K562 (cell line): ENCODE measurements at regions not wholly inside any gene's neighbourhood (a gene's known extent, or its start where the extent isn't known, plus 50 kb on each side); places are given as distances from the start of the nearest gene placed in this dataset.

ENCODE experiments used
- ATAC-seq: fragments of 200-7000 bp; cut with Tn5 transposase; 3 replicates; pipeline ENCODE4 v1.9.1; 2020; ENCODE audit warnings: moderate library complexity
- BruUV-seq: library from RNA; stranded (reverse); fragments of 400-500 nt; replicated peaks from 2 replicates; lab custom pipeline; 2021; lab: Mats Ljungman, UMichigan
- CTCF ChIA-PET: fragments of 300-600 bp; formaldehyde crosslinking; extraction: SDS; loops from one replicate; lab custom pipeline; 2021; ENCODE audit warnings: low intra/inter-chr PET ratio; lab: Yijun Ruan, JAX
- POLR2A ChIA-PET: fragments of 300-600, 350-650 bp; sonication (Branson Sonifier 250); formaldehyde crosslinking; extraction: SDS; loops from one replicate; lab custom pipeline; 2021; ENCODE audit warnings: antibody characterized with exemption, inconsistent platforms; lab: Yijun Ruan, JAX
- DNase-seq, 4 experiments: peaks; one replicate each; pipeline versions ENCODE4 v3.0.0 to v3.0.0-alpha.2; 2011 to 2018; ENCODE audit warnings: low spot score in 3 of 4, mixed read lengths in 3 of 4; ENCODE audit errors: extremely low read depth in 1 of 4
- FAIRE-seq: peaks from 2 replicates; lab custom pipeline; 2011; peaks lifted over from hg19 to GRCh38; lab: Jason Lieb, UNC
- H2AFZ ChIP-seq: 2 replicates; pipeline ENCODE4 v1.6.0; 2011; ENCODE audit warnings: low read depth, low read length, control low read depth, inconsistent platforms
- H3K27ac ChIP-seq: fragments of 200-600 bp; 3 replicates; pipeline ENCODE4 v1.8.0; 2011; ENCODE audit warnings: low read depth, mild to moderate bottlenecking, control low read depth, inconsistent platforms, low read length, moderate library complexity, mixed read lengths; ENCODE audit errors: extremely low read depth
- H3K27me3 ChIP-seq, 2 experiments: fragments of 300-600 bp in 1 of 2; 2 replicates in 1 of 2; 3 replicates in 1 of 2; pipeline versions ENCODE4 v1.6.0 to v1.8.0; 2011; ENCODE audit warnings: inconsistent platforms in 2 of 2, low read length in 2 of 2, mild to moderate bottlenecking in 1 of 2, mixed read lengths in 1 of 2, moderate library complexity in 1 of 2; ENCODE audit not compliant: control insufficient read depth in 2 of 2, insufficient read depth in 2 of 2
- H3K36me3 ChIP-seq: fragments of 300-600 bp; 3 replicates; pipeline ENCODE4 v1.8.0; 2011; ENCODE audit warnings: mild to moderate bottlenecking, low read length, inconsistent platforms; ENCODE audit not compliant: control insufficient read depth, insufficient read depth
- H3K4me1 ChIP-seq, 2 experiments: fragments of 200-600 bp in 1 of 2; replicated peaks in 1 of 2; 2 replicates in 1 of 2; 3 replicates in 1 of 2; pipeline versions ENCODE4 v1.5.1 to v1.8.0; 2011; ENCODE audit warnings: inconsistent platforms in 2 of 2, low read length in 2 of 2, mild to moderate bottlenecking in 1 of 2, mixed read lengths in 1 of 2, moderate library complexity in 1 of 2; ENCODE audit not compliant: control insufficient read depth in 2 of 2, insufficient read depth in 2 of 2
- H3K4me2 ChIP-seq: 2 replicates; pipeline ENCODE4 v1.6.1; 2011; ENCODE audit warnings: low read length, control low read depth, inconsistent platforms, mixed read lengths; ENCODE audit not compliant: insufficient read depth
- H3K4me3 ChIP-seq: fragments of 200-600 bp; sonication (generic), shearing (Covaris generic); 2 replicates; pipeline ENCODE4 v1.5.1; 2016; ENCODE audit warnings: control low read depth, inconsistent platforms
- H3K79me2 ChIP-seq: fragments of 200-600 bp; 3 replicates; pipeline ENCODE4 v1.8.0; 2011; ENCODE audit warnings: low read length, inconsistent platforms; ENCODE audit not compliant: control insufficient read depth, insufficient read depth
- H3K9ac ChIP-seq, 2 experiments: 2 replicates each; pipeline versions ENCODE4 v1.6.0 to v1.6.1; 2011; ENCODE audit warnings: low read depth in 2 of 2, low read length in 2 of 2, control low read depth in 1 of 2, inconsistent platforms in 1 of 2, mild to moderate bottlenecking in 1 of 2, mixed read lengths in 1 of 2; ENCODE audit not compliant: insufficient read depth in 1 of 2
- H3K9me1 ChIP-seq: one replicate; pipeline ENCODE4 v1.6.0; 2011; ENCODE audit warnings: inconsistent platforms, mild to moderate bottlenecking, low read length, moderate library complexity; ENCODE audit not compliant: control insufficient read depth, insufficient read depth
- H3K9me3 ChIP-seq: replicated peaks from 2 replicates; pipeline ENCODE4 v1.5.1; 2011; ENCODE audit warnings: low read depth, low read length, inconsistent platforms; ENCODE audit not compliant: control insufficient read depth, insufficient read depth
- H4K20me1 ChIP-seq: replicated peaks from 2 replicates; pipeline ENCODE4 v1.6.1; 2011; ENCODE audit warnings: low read length, inconsistent platforms, mixed read lengths; ENCODE audit not compliant: control insufficient read depth, insufficient read depth
- ATF1 ChIP-seq, 2 experiments: fragments of 450-650 bp in 1 of 2; IDR thresholded peaks; 2 replicates each; pipeline ENCODE4 v1.6.1; 2016; ENCODE audit warnings: missing compliant biosample characterization in 1 of 2, missing genetic modification characterization in 1 of 2
- DLX4 ChIP-seq: fragments of 250-450 bp; sonication (Bioruptor Pico); IDR thresholded peaks from 2 replicates; pipeline ENCODE4 v1.6.1; 2021; ENCODE audit warnings: mild to moderate bottlenecking
- DNMT1 ChIP-seq: fragments of 450-650 bp; IDR thresholded peaks from 2 replicates; pipeline ENCODE4 v1.6.1; 2016; ENCODE audit warnings: antibody characterized with exemption, mild to moderate bottlenecking
- ELF4 ChIP-seq: fragments of 450-650 bp; formaldehyde crosslinking; IDR thresholded peaks from 2 replicates; pipeline ENCODE4 v1.4.0; 2022; ENCODE audit warnings: missing genetic modification characterization
- EZH2 ChIP-seq: IDR thresholded peaks from 2 replicates; pipeline ENCODE4 v1.6.1; 2012; ENCODE audit warnings: low read depth, mild to moderate bottlenecking, inconsistent platforms, low read length, borderline replicate concordance
- HOMEZ ChIP-seq: fragments of 250-450 bp; sonication (Bioruptor Pico); IDR thresholded peaks from 2 replicates; pipeline ENCODE4 v1.4.0; 2020; ENCODE audit warnings: mild to moderate bottlenecking, moderate library complexity
- MAZ ChIP-seq, 2 experiments: fragments of 450-650 bp in 1 of 2; sonication (generic) in 1 of 2; formaldehyde crosslinking; IDR thresholded peaks in 1 of 2; conservative IDR thresholded peaks in 1 of 2; 2 replicates each; pipeline versions ENCODE4 v1.4.0 to v1.5.0; 2020; ENCODE audit warnings: mild to moderate bottlenecking in 1 of 2, missing genetic modification reagents in 1 of 2
- NR2C1 ChIP-seq, 2 experiments: fragments of 450-650 bp; IDR thresholded peaks; 2 replicates each; pipeline ENCODE4 v1.6.1; 2017; ENCODE audit warnings: mild to moderate bottlenecking in 2 of 2, antibody characterized with exemption in 1 of 2, inconsistent platforms in 1 of 2, missing compliant biosample characterization in 1 of 2, missing genetic modification characterization in 1 of 2
- PKNOX1 ChIP-seq: fragments of 450-650 bp; IDR thresholded peaks from 2 replicates; pipeline ENCODE4 v1.6.1; 2016
- RB1 ChIP-seq: fragments of 450-650 bp; IDR thresholded peaks from 2 replicates; pipeline ENCODE4 v1.6.1; 2017; ENCODE audit warnings: low read depth, mild to moderate bottlenecking
- TARDBP ChIP-seq: fragments of 450-650 bp; IDR thresholded peaks from 2 replicates; pipeline ENCODE4 v1.6.1; 2016
- ZBTB17 ChIP-seq: fragments of 450-650 bp; formaldehyde crosslinking; IDR thresholded peaks from 2 replicates; pipeline ENCODE4 v1.4.0; 2020; ENCODE audit warnings: mild to moderate bottlenecking
- ZBTB8A ChIP-seq: fragments of 450-650 bp; IDR thresholded peaks from 2 replicates; pipeline ENCODE4 v1.6.1; 2018; ENCODE audit warnings: mild to moderate bottlenecking, moderate library complexity; ENCODE audit not compliant: partially characterized antibody
- ZNF444 ChIP-seq: fragments of 250-450 bp; sonication (Bioruptor Pico); IDR thresholded peaks from 2 replicates; pipeline ENCODE4 v1.4.0; 2020; ENCODE audit warnings: mild to moderate bottlenecking, moderate library complexity
- WGBS: fragments of 100-300 bp; shearing (Covaris generic); methylation state at CpG from one replicate; pipeline ENCODE4 v1.1.6; 2016; ENCODE audit warnings: low coverage, mixed read lengths; ENCODE audit not compliant: insufficient coverage; ENCODE audit errors: missing lambda C conversion rate; 5-methylcytosine and 5-hydroxymethylcytosine counted together
- in situ Hi-C: fragments of 300-500 bp; cut with MboI; formaldehyde crosslinking; loops from 4 replicates; pipeline ENCODE4 v1.15.0; 2018; ENCODE audit warnings: inconsistent platforms, mixed read lengths
- intact Hi-C: fragments of 100-400 bp; cut with micrococcal nuclease; formaldehyde crosslinking; loops from 2 replicates; pipeline ENCODE4 v1.14.2; 2022

GRCh38 chr6:11337306-11337705 lies 104.8 kb upstream of the NEDD9 start:
- H4K20me1 ChIP-seq = no peaks in the 10 kb centered on the region
- no peak for ATAC-seq
- no peaks in the 10 kb centered on the region for H3K36me3 ChIP-seq
- H3K9ac ChIP-seq = no peak overlapping the region
- no peak for DNase-seq
- under 1% methylated on average over 5 of the region's 5 CpGs for WGBS
- H3K4me3 ChIP-seq = no peak overlapping the region
- in situ Hi-C loops = no loop called here
- no peak overlapping the region for H3K27ac ChIP-seq
- H3K9me1 ChIP-seq = no peaks in the 10 kb centered on the region
- TF ChIP-seq ATF1 (CRISPR knock-in tag; IDR thresholded peaks at IDR 0.05) = no peak
- TF ChIP-seq ATF1 (tag; IDR thresholded peaks at IDR 0.05) = no peak
- no peak for TF ChIP-seq RB1
- no peak for TF ChIP-seq NR2C1 (IDR thresholded peaks at IDR 0.05)
- TF ChIP-seq NR2C1 (tag; IDR thresholded peaks at IDR 0.05) = no peak
- no peak overlapping the region for H3K4me2 ChIP-seq
- H2AFZ ChIP-seq = no peak overlapping the region
- intact Hi-C loops = no loop called here
- ChIA-PET CTCF (no interaction called here), POLR2A (interaction anchor here (0.6 kb wide), 1 partner anchor 41 kb away, joined by 4 read pairs; no protein-coding TSS in a partner anchor)
- no peaks in the 10 kb centered on the region for H3K79me2 ChIP-seq
- H3K27me3 ChIP-seq = 0 out of 5 replicates have a peak, but pooled peaks cover 0 to 5% of the 10 kb centered on the region in 2 experiments
- H3K4me1 ChIP-seq = no peaks in the 10 kb centered on the region
- BruUV-seq = no TSS peak
- no peaks in the 10 kb centered on the region for H3K9me3 ChIP-seq
- no peak for FAIRE-seq

GRCh38 chr6:11335826-11336225 lies 103.4 kb upstream of the NEDD9 start:
- CTCF ChIA-PET = no interaction called here
- H3K27me3 ChIP-seq = 0 out of 5 replicates have a peak, but pooled peaks cover 0 to 5% of the 10 kb centered on the region in 2 experiments
- no peaks in the 10 kb centered on the region for H3K36me3 ChIP-seq
- intact Hi-C loops = no loop called here
- no peaks in the 10 kb centered on the region for H3K79me2 ChIP-seq
- POLR2A ChIA-PET = interaction anchor here (0.6 to 1.0 kb wide), 2 partner anchors 12 to 74 kb away, joined by 3 read pairs; no protein-coding TSS in a partner anchor
- no peak overlapping the region for H2AFZ ChIP-seq
- no peak overlapping the region for H3K27ac ChIP-seq
- H3K4me3 ChIP-seq = no peak overlapping the region
- no TSS peak for BruUV-seq
- no peak for ATAC-seq
- H3K9me1 ChIP-seq = no peaks in the 10 kb centered on the region
- WGBS = 1% methylated on average over 5 of the region's 5 CpGs
- no peak for FAIRE-seq
- H3K4me1 ChIP-seq = no peaks in the 10 kb centered on the region
- no peak overlapping the region for H3K9ac ChIP-seq
- no peaks in the 10 kb centered on the region for H4K20me1 ChIP-seq
- H3K9me3 ChIP-seq = no peaks in the 10 kb centered on the region
- no peak for DNase-seq
- no peak overlapping the region for H3K4me2 ChIP-seq
- in situ Hi-C loops = no loop called here
- TF ChIP-seq EZH2 (no peak), DLX4 (CRISPR knock-in tag) (no peak), ZBTB17 (no peak), ELF4 (CRISPR knock-in tag) (no peak), ZNF444 (CRISPR knock-in tag) (no peak), DNMT1 (no peak), ZBTB8A (no peak), TARDBP (no peak), MAZ (CRISPR knock-in tag; conservative IDR thresholded peaks at IDR 0.05 in 1 of 2, IDR thresholded peaks at IDR 0.05 in 1 of 2) (no peak), HOMEZ (no peak), PKNOX1 (no peak)
